Activated naive CD4-positive, alpha-beta T cell treated with anti-CD3 and anti-CD28 coated beads, Interleukin-2, amount 10 ng/mL, durations not matched to agents 7 days and 5 days (primary cell): ENCODE measurements at regions not wholly inside any gene's neighbourhood (a gene's known extent, or its start where the extent isn't known, plus 50 kb on each side); places are given as distances from the start of the nearest gene placed in this dataset.

Source experiments
- CTCF ChIA-PET: fragments of 350-600 bp; sonication (Branson Sonifier 250); formaldehyde crosslinking; loops from one replicate; lab custom pipeline; 2021; ENCODE audit warnings: antibody characterized with exemption; lab: Charles Lee
- DNase-seq: peaks from one replicate; pipeline ENCODE4 v3.0.0-alpha.2; 2020
- H3K27ac Mint-ChIP-seq: one replicate; pipeline ENCODE4 v1.8.0; 2021; ENCODE audit warnings: mild to moderate bottlenecking, moderate library complexity, mixed read lengths
- H3K27me3 Mint-ChIP-seq: one replicate; pipeline ENCODE4 v1.8.0; 2021; ENCODE audit warnings: mild to moderate bottlenecking, mixed read lengths
- H3K36me3 Mint-ChIP-seq: one replicate; pipeline ENCODE4 v1.8.0; 2021; ENCODE audit warnings: mixed read lengths
- H3K4me1 Mint-ChIP-seq: one replicate; pipeline ENCODE4 v1.8.0; 2021; ENCODE audit warnings: mixed read lengths
- H3K4me3 Mint-ChIP-seq: one replicate; pipeline ENCODE4 v1.8.0; 2021; ENCODE audit warnings: mild to moderate bottlenecking, moderate library complexity, mixed read lengths
- H3K9me3 Mint-ChIP-seq: one replicate; pipeline ENCODE4 v1.8.0; 2021; ENCODE audit warnings: mixed read lengths

GRCh38 chr2:184206045-184206444 is 392.3 kb upstream of the ZNF804A start:
- CTCF ChIA-PET = no interaction called here
- Mint-ChIP-seq H3K27ac (no peak overlapping the region), H3K36me3 (no peaks in the 10 kb centered on the region), H3K9me3 (no peaks in the 10 kb centered on the region), H3K4me3 (no peak overlapping the region), H3K4me1 (no peaks in the 10 kb centered on the region), H3K27me3 (no peaks in the 10 kb centered on the region)
- no peak for DNase-seq

- Mint-ChIP-seq H3K27me3 (no peaks in the 10 kb centered on the region), H3K9me3 (peaks cover 7% of the 10 kb centered on the region), H3K4me1 (no peaks in the 10 kb centered on the region), H3K27ac (no peak overlapping the region), H3K36me3 (no peaks in the 10 kb centered on the region), H3K4me3 (no peak overlapping the region)
- CTCF ChIA-PET = no interaction called here
- DNase-seq = no peak
Measured at GRCh38 chr2:184210329-184210728, 388.0 kb upstream of the ZNF804A start.

DNA sequence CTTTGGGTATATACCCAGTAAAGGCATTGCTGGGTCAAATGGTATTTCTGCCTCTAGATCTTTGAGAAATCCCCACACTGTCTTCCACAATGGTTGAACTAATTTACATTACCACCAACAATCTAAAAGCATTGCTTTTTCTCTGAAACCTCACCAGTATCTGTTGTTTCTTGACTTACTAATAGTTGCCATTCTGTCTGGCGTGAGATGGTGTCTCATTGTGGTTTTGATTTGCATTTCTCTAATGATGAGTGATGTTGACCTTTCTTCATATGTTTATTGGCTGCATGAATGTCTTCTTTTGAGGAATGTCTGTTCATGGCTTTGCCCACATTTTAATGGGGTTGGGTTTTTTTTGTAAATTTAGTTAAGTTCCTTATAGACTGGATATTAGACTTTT is 382.6 kb upstream of the ZNF804A start:
- CTCF ChIA-PET = no interaction called here
- DNase-seq = no peak
- Mint-ChIP-seq H3K4me3 (no peak overlapping the region), H3K4me1 (no peaks in the 10 kb centered on the region), H3K9me3 (peaks cover 25% of the 10 kb centered on the region), H3K27me3 (no peaks in the 10 kb centered on the region), H3K36me3 (no peaks in the 10 kb centered on the region), H3K27ac (no peak overlapping the region)

DNA sequence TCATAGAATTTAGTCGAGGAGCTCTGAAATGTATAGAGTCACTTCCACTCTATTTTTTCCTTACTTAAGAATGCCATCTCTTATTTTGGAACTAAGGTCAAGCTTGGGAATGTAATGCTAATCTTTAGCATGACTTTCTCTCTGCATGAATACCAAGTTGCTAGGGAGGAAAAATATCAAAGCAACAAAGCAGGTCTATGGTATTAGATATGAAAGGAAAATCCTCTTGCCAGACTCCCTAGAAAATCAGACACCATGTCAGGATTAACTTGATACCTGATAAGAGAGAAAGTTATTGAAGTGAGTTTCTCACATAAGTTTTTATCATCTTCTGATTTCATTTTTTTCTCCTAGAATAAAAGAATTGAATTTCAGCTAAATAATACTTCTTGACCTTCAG is 341.7 kb upstream of the ZNF804A start:
- Mint-ChIP-seq H3K36me3 (no peaks in the 10 kb centered on the region), H3K4me1 (no peaks in the 10 kb centered on the region), H3K4me3 (no peak overlapping the region), H3K27me3 (no peaks in the 10 kb centered on the region), H3K9me3 (no peaks in the 10 kb centered on the region), H3K27ac (no peak overlapping the region)
- CTCF ChIA-PET = no interaction called here
- no peak for DNase-seq

- CTCF ChIA-PET = no interaction called here
- no peaks in the 10 kb centered on the region for H3K4me1 Mint-ChIP-seq
- no peaks in the 10 kb centered on the region for H3K27me3 Mint-ChIP-seq
Measured at GRCh38 chr2:184261331-184261730, 337.0 kb upstream of the ZNF804A start.

GRCh38 chr2:184261818-184262217 is 336.5 kb upstream of the ZNF804A start:
- H3K4me1 Mint-ChIP-seq = no peaks in the 10 kb centered on the region
- H3K36me3 Mint-ChIP-seq = no peaks in the 10 kb centered on the region
- H3K27ac Mint-ChIP-seq = no peak overlapping the region
- H3K27me3 Mint-ChIP-seq = no peaks in the 10 kb centered on the region
- CTCF ChIA-PET = no interaction called here
- H3K4me3 Mint-ChIP-seq = no peak overlapping the region
- DNase-seq = no peak
- H3K9me3 Mint-ChIP-seq = peaks cover 5% of the 10 kb centered on the region

More at GRCh38 chr2:184261331-184261730, 337.0 kb upstream of the ZNF804A start:
- Mint-ChIP-seq H3K9me3 (peaks cover 5% of the 10 kb centered on the region), H3K27ac (no peak overlapping the region), H3K4me3 (no peak overlapping the region), H3K36me3 (no peaks in the 10 kb centered on the region)
- DNase-seq = no peak

- no peaks in the 10 kb centered on the region for H3K36me3 Mint-ChIP-seq
- H3K9me3 Mint-ChIP-seq = peaks cover 6% of the 10 kb centered on the region
- no peak overlapping the region for H3K27ac Mint-ChIP-seq
- no peaks in the 10 kb centered on the region for H3K4me1 Mint-ChIP-seq
- CTCF ChIA-PET = no interaction called here
- no peaks in the 10 kb centered on the region for H3K27me3 Mint-ChIP-seq
- no peak overlapping the region for H3K4me3 Mint-ChIP-seq
- no peak for DNase-seq
Measured at GRCh38 chr2:184268900-184269477, 329.3 kb upstream of the ZNF804A start.

- Mint-ChIP-seq H3K27ac (no peak overlapping the region), H3K36me3 (no peaks in the 10 kb centered on the region), H3K4me1 (no peaks in the 10 kb centered on the region), H3K9me3 (peaks cover 4% of the 10 kb centered on the region), H3K4me3 (no peak overlapping the region), H3K27me3 (no peaks in the 10 kb centered on the region)
- DNase-seq = no peak
- CTCF ChIA-PET = no interaction called here
Measured at GRCh38 chr2:184270660-184271059, 327.7 kb upstream of the ZNF804A start.

DNA sequence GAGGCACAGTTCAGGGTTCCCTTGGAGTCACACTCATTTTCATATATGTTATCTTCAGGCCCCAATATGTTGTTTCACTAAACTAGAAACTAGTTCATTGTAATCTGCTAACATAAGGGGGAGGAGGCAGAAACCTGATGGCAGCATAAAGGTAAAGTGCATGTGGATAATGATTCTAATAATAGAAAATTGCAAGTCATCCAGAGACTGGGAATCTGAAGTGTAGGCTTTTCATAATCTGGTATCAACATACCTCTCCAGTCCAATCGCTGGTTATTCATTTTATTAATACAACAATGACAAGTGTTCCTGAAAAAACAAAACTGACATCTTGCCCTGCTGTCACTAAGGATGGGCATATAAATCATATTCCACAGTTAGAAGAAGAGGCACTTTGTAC is 326.3 kb upstream of the ZNF804A start:
- Mint-ChIP-seq H3K4me1 (no peaks in the 10 kb centered on the region), H3K36me3 (no peaks in the 10 kb centered on the region), H3K27me3 (no peaks in the 10 kb centered on the region), H3K4me3 (no peak overlapping the region), H3K9me3 (peaks cover 2% of the 10 kb centered on the region), H3K27ac (no peak overlapping the region)
- DNase-seq = no peak
- CTCF ChIA-PET = no interaction called here

GRCh38 chr2:184294831-184295230 is 303.5 kb upstream of the ZNF804A start:
- CTCF ChIA-PET = no interaction called here
- no peaks in the 10 kb centered on the region for H3K9me3 Mint-ChIP-seq
- no peak overlapping the region for H3K27ac Mint-ChIP-seq

DNA sequence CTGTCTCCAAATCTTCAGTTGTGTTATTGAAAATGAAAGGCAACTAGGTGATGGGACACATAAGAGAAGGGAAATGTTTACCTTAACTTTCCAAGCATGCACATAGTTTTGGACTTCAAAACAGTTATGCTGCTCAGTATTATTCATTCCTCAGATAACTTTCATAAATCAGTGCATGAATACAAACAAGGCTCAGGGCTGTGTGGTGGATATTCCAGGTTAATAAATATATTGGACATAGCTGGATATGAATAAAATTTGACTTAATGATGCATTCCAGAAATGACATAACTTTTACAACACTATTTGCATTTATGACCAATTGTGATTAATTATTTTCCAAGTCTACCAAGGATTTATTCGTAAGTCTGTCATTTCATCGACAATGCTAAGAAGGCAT is 301.2 kb upstream of the ZNF804A start:
- no peaks in the 10 kb centered on the region for H3K36me3 Mint-ChIP-seq
- H3K9me3 Mint-ChIP-seq = no peaks in the 10 kb centered on the region
- no peaks in the 10 kb centered on the region for H3K4me1 Mint-ChIP-seq
- DNase-seq = no peak
- H3K4me3 Mint-ChIP-seq = no peak overlapping the region
- CTCF ChIA-PET = interaction anchor here (0.7 kb wide), 1 partner anchor 1271 kb away, joined by 3 read pairs; no protein-coding TSS in a partner anchor
- no peaks in the 10 kb centered on the region for H3K27me3 Mint-ChIP-seq
- H3K27ac Mint-ChIP-seq = no peak overlapping the region

More at GRCh38 chr2:184294831-184295230, 303.5 kb upstream of the ZNF804A start:
- Mint-ChIP-seq H3K4me1 (no peaks in the 10 kb centered on the region), H3K4me3 (no peak overlapping the region), H3K27me3 (no peaks in the 10 kb centered on the region), H3K36me3 (no peaks in the 10 kb centered on the region)
- no peak for DNase-seq

GRCh38 chr2:184302506-184302905 is 295.8 kb upstream of the ZNF804A start:
- Mint-ChIP-seq H3K27ac (no peak overlapping the region), H3K4me3 (no peak overlapping the region), H3K36me3 (no peaks in the 10 kb centered on the region), H3K9me3 (no peaks in the 10 kb centered on the region), H3K27me3 (no peaks in the 10 kb centered on the region), H3K4me1 (no peaks in the 10 kb centered on the region)
- CTCF ChIA-PET = no interaction called here
- DNase-seq = no peak

DNA sequence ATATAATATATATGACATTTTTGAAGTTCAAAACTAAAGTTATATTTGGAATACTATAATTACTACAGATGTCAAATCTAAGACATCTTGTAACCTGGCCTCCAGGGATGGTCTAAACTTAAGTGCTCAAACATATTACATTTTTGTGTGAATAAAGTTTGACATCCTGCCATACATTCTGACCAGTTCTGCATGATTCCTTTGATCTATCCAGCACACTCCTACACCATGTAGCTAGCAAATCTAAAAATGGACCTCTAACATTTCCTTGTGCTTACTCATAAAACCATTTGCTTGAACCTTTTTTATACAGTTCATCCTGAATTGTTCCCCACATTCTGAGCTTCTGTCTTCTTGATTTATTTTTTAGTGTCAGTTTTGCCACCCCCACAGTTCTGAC is 294.3 kb upstream of the ZNF804A start:
- H3K4me1 Mint-ChIP-seq = no peaks in the 10 kb centered on the region
- no peak overlapping the region for H3K27ac Mint-ChIP-seq
- H3K4me3 Mint-ChIP-seq = no peak overlapping the region
- no peaks in the 10 kb centered on the region for H3K36me3 Mint-ChIP-seq
- CTCF ChIA-PET = no interaction called here
- no peak for DNase-seq
- no peaks in the 10 kb centered on the region for H3K9me3 Mint-ChIP-seq
- H3K27me3 Mint-ChIP-seq = no peaks in the 10 kb centered on the region

GRCh38 chr2:184305105-184305504 is 293.2 kb upstream of the ZNF804A start:
- H3K36me3 Mint-ChIP-seq = no peaks in the 10 kb centered on the region
- H3K9me3 Mint-ChIP-seq = no peaks in the 10 kb centered on the region
- H3K4me3 Mint-ChIP-seq = no peak overlapping the region
- CTCF ChIA-PET = no interaction called here
- H3K4me1 Mint-ChIP-seq = no peaks in the 10 kb centered on the region
- no peaks in the 10 kb centered on the region for H3K27me3 Mint-ChIP-seq
- DNase-seq = no peak
- H3K27ac Mint-ChIP-seq = no peak overlapping the region

DNA sequence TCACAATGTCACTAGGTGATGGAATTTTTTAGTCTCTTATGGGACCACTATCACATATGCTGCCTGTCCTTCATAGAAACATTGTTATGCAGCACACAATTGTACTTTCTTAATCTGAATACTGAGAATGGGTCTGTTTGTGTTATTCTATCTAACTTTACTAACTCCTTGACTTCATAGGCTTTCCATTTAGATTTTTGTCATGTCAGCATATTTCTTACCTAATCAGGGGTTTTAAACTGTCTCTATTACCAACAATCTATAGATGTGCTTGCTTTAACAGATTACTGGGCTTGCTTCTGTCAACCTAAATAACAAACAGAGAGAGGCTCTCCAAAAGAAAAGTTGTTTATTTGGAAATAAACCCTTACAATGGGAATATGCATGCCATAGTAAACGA is 289.6 kb upstream of the ZNF804A start:
- Mint-ChIP-seq H3K4me3 (no peak overlapping the region), H3K27me3 (no peaks in the 10 kb centered on the region), H3K4me1 (no peaks in the 10 kb centered on the region), H3K36me3 (no peaks in the 10 kb centered on the region), H3K9me3 (no peaks in the 10 kb centered on the region), H3K27ac (no peak overlapping the region)
- no peak for DNase-seq
- CTCF ChIA-PET = no interaction called here

- Mint-ChIP-seq H3K4me3 (no peak overlapping the region), H3K27me3 (no peaks in the 10 kb centered on the region), H3K36me3 (no peaks in the 10 kb centered on the region), H3K27ac (no peak overlapping the region), H3K9me3 (no peaks in the 10 kb centered on the region), H3K4me1 (no peaks in the 10 kb centered on the region)
- CTCF ChIA-PET = no interaction called here
- no peak for DNase-seq
Measured at GRCh38 chr2:184312970-184313369, 285.4 kb upstream of the ZNF804A start.
